ENCODE measurements at regions not wholly inside any gene's neighbourhood (a gene's known extent, or its start where the extent isn't known, plus 50 kb on each side); places are given as distances from the start of the nearest gene placed in this dataset.

GRCh38 chr4:152009031-152009670, 248.3 kb upstream of the GATB start:
- Mint-ChIP-seq H3K4me1 (ENCODE audit: unreplicated experiment) (peaks cover 9% of the 10 kb centered on the region), H3K27ac (no peak overlapping the region), H3K4me3 (no peak overlapping the region), H3K36me3 (no peaks in the 10 kb centered on the region), H3K27me3 (peaks cover 38% of the 10 kb centered on the region), H3K9me3 (no peaks in the 10 kb centered on the region)
- TF ChIP-seq CTCF (conservative IDR thresholded peaks at IDR 0.05) = no peak
- DNase-seq (ENCODE audit: extremely low spot score, unreplicated experiment) = no peak

- no peak for TF ChIP-seq CTCF (conservative IDR thresholded peaks at IDR 0.05)
- no peak for DNase-seq (ENCODE audit: extremely low spot score, unreplicated experiment)
- H3K27me3 Mint-ChIP-seq = peaks cover 51% of the 10 kb centered on the region
- no peak overlapping the region for H3K4me3 Mint-ChIP-seq
- H3K36me3 Mint-ChIP-seq = no peaks in the 10 kb centered on the region
- H3K9me3 Mint-ChIP-seq = no peaks in the 10 kb centered on the region
- no peak overlapping the region for H3K27ac Mint-ChIP-seq
- H3K4me1 Mint-ChIP-seq (ENCODE audit: unreplicated experiment) = peaks cover 9% of the 10 kb centered on the region
Measured at GRCh38 chr4:152007111-152007510, 246.3 kb upstream of the GATB start.

GRCh38 chr4:152004801-152005200, 244.0 kb upstream of the GATB start:
- no peak for TF ChIP-seq CTCF (conservative IDR thresholded peaks at IDR 0.05)
- DNase-seq (ENCODE audit: extremely low spot score, unreplicated experiment) = no peak
- H3K27me3 Mint-ChIP-seq = peaks cover 38% of the 10 kb centered on the region

GRCh38 chr4:152000518-152000917, 239.7 kb upstream of the GATB start:
- TF ChIP-seq CTCF (conservative IDR thresholded peaks at IDR 0.05) = no peak
- H3K4me3 Mint-ChIP-seq = no peak overlapping the region
- peaks cover 25% of the 10 kb centered on the region for H3K27me3 Mint-ChIP-seq
- no peak for DNase-seq (ENCODE audit: extremely low spot score, unreplicated experiment)
- H3K27ac Mint-ChIP-seq = no peak overlapping the region
- peaks cover 4% of the 10 kb centered on the region for H3K9me3 Mint-ChIP-seq
- no peaks in the 10 kb centered on the region for H3K4me1 Mint-ChIP-seq (ENCODE audit: unreplicated experiment)
- H3K36me3 Mint-ChIP-seq = no peaks in the 10 kb centered on the region

More at GRCh38 chr4:152004801-152005200, 244.0 kb upstream of the GATB start:
- Mint-ChIP-seq H3K9me3 (peaks cover 4% of the 10 kb centered on the region), H3K4me1 (ENCODE audit: unreplicated experiment) (no peaks in the 10 kb centered on the region), H3K4me3 (no peak overlapping the region), H3K27ac (no peak overlapping the region), H3K36me3 (no peaks in the 10 kb centered on the region)

GRCh38 chr4:151998723-151999122, 237.9 kb upstream of the GATB start:
- no peak for DNase-seq (ENCODE audit: extremely low spot score, unreplicated experiment)
- no peak for TF ChIP-seq CTCF (conservative IDR thresholded peaks at IDR 0.05)
- Mint-ChIP-seq H3K27me3 (peaks cover 14% of the 10 kb centered on the region), H3K4me1 (ENCODE audit: unreplicated experiment) (no peaks in the 10 kb centered on the region), H3K4me3 (no peak overlapping the region), H3K27ac (no peak overlapping the region), H3K9me3 (peaks cover 4% of the 10 kb centered on the region), H3K36me3 (no peaks in the 10 kb centered on the region)
